D721Med (cell line): ENCODE measurements at regions not wholly inside any gene's neighbourhood (a gene's known extent, or its start where the extent isn't known, plus 50 kb on each side); places are given as distances from the start of the nearest gene placed in this dataset.

ENCODE experiments used
- DNase-seq: peaks from one replicate; pipeline ENCODE4 v3.0.0; 2011; ENCODE audit warnings: low spot score; ENCODE audit not compliant: insufficient read length
- FAIRE-seq: peaks from 2 replicates; lab custom pipeline; 2011; peaks lifted over from hg19 to GRCh38; lab: Jason Lieb, UNC
- CTCF ChIP-seq: IDR thresholded peaks from 2 replicates; pipeline ENCODE4 v1.5.1; 2012; ENCODE audit warnings: mild to moderate bottlenecking, control low read depth; ENCODE audit not compliant: insufficient read depth; ENCODE audit errors: missing control alignments

- no peak for DNase-seq
- TF ChIP-seq CTCF = no peak
- no peak for FAIRE-seq
These were observed 141.3 kb upstream of the ABCA1 start for GRCh38 chr9:105069285-105069684.

- TF ChIP-seq CTCF = no peak
- DNase-seq (no peak), FAIRE-seq (no peak)
These were observed 141.7 kb upstream of the ABCA1 start for GRCh38 chr9:105069696-105070095.

- no peak for TF ChIP-seq CTCF
- DNase-seq (no peak), FAIRE-seq (no peak)
These were observed 142.2 kb upstream of the ABCA1 start for GRCh38 chr9:105070176-105070575.

- DNase-seq (no peak), FAIRE-seq (no peak)
- TF ChIP-seq CTCF = no peak
These were observed 144.5 kb upstream of the ABCA1 start for GRCh38 chr9:105072476-105072875.

- DNase-seq (no peak), FAIRE-seq (no peak)
- TF ChIP-seq CTCF = no peak
These were observed 145.2 kb upstream of the ABCA1 start for GRCh38 chr9:105073147-105073546.

GRCh38 chr9:105074491-105074890, 146.5 kb upstream of the ABCA1 start:
- DNase-seq (no peak), FAIRE-seq (no peak)
- no peak for TF ChIP-seq CTCF

- DNase-seq = no peak
- no peak for TF ChIP-seq CTCF
- FAIRE-seq = no peak
These were observed 148.8 kb upstream of the ABCA1 start for GRCh38 chr9:105076729-105077128.
